ENCODE measurements at regions not wholly inside any gene's neighbourhood (a gene's known extent, or its start where the extent isn't known, plus 50 kb on each side); places are given as distances from the start of the nearest gene placed in this dataset.

DNA sequence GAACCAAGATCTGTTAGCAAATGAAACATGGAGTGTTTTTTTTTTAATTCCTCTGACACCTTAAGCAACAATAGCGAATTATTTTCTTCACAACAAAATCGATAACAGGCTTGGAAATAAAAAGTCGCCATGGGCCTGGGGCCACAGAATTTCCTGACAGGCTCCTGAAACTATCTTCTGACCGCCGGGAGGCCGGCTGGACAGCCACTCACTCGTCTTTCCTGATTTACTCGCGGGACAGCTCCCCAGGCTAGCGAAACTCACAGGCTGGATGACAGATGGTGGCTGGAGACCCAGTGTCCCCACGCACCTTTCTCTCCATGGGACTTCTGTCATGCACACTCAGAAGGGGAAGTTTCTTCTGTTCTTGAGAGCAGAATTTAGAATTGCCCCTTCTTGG lies 143.3 kb upstream of the IRX2 start:
- TF ChIP-seq CTCF (conservative IDR thresholded peaks at IDR 0.05; ENCODE audit: low read length): no peak
- TF ChIP-seq EZH2phosphoT487 (IDR thresholded peaks at IDR 0.05; ENCODE audit: borderline replicate concordance): no peak

Measured in Loucy (cell line).